BLaER1 treated with 17β-estradiol and CSF1 and Interleukin-3, amounts not matched to agents 10 nM and 100 nM (cell line): ENCODE measurements at regions not wholly inside any gene's neighbourhood (a gene's known extent, or its start where the extent isn't known, plus 50 kb on each side); places are given as distances from the start of the nearest gene placed in this dataset.

Experiments used
- H3K27ac ChIP-seq, 11 experiments: shearing (Covaris generic); formaldehyde crosslinking; 2 replicates each; pipeline ENCODE4 v1.8.1; 2022
- H3K27me3 ChIP-seq, 11 experiments: shearing (Covaris generic); formaldehyde crosslinking; 2 replicates each; pipeline ENCODE4 v1.8.1; 2022
- H3K36me3 ChIP-seq, 11 experiments: shearing (Covaris generic); formaldehyde crosslinking; 2 replicates each; pipeline ENCODE4 v1.8.1; 2022
- H3K4me1 ChIP-seq, 10 experiments: shearing (Covaris generic); formaldehyde crosslinking; 2 replicates each; pipeline ENCODE4 v1.8.1; 2022
- H3K4me2 ChIP-seq, 11 experiments: shearing (Covaris generic); formaldehyde crosslinking; 2 replicates each; pipeline ENCODE4 v1.8.1; 2022
- H3K4me3 ChIP-seq, 10 experiments: shearing (Covaris generic); formaldehyde crosslinking; 2 replicates each; pipeline ENCODE4 v1.8.1; 2022
- H3K9ac ChIP-seq, 11 experiments: shearing (Covaris generic); formaldehyde crosslinking; 2 replicates each; pipeline ENCODE4 v1.8.1; 2022
- H3K9me3 ChIP-seq, 11 experiments: shearing (Covaris generic); formaldehyde crosslinking; replicated peaks in 1 of 11; 2 replicates each; pipeline ENCODE4 v1.8.1; 2022
- H4K20me1 ChIP-seq, 11 experiments: shearing (Covaris generic); formaldehyde crosslinking; 2 replicates each; pipeline ENCODE4 v1.8.1; 2022
- Cebpa-rat ChIP-seq, 11 experiments: shearing (Covaris generic); IDR thresholded peaks; 2 replicates each; pipeline ENCODE4 v1.8.1; 2022

DNA sequence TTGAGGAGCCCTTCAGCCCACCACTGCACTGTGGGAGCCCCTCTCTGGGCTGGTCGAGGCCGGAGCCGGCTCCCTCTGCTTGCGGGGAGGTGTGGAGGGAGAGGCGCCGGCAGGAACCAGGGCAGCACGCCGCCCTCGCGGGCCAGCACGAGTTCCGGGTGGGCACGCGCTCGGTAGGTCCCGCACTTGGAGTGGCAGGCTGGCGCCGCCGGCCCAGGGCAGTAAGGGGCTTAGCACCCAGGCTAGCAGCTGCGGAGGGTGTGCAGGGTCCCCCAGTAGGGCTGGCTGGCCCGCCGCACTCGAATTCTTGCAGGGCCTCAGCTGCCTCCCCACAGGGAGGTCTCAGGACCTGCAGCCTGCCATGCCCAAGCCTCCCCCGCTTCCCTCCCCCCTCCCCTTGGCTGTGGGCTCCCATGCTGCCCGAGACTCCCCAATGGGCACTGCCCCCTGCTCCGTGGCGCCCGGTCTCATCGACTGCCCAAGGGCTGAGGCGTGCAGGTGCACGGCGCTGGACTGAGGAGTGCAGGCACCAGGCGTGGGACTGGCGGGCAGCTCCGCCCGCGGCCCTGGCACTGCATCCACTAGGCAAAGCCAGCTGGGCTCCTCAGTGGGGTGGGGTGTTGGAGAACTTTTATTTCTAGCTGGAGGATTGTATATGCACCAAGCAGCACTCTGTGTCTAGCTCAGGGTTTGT is 127.5 kb downstream of the DCK start:
- TF ChIP-seq Cebpa-rat (IDR thresholded peaks at IDR 0.05): no peak
- Histone ChIP-seq H3K9ac (no peak overlapping the region), H3K9me3 (peaks cover 4 to 17% (median 11%) of the 10 kb centered on the region in 11 experiments; a peak in 18 of 22 replicates), H3K27ac (no peak overlapping the region), H4K20me1 (no peaks in the 10 kb centered on the region), H3K4me3 (no peak overlapping the region), H3K4me2 (no peak overlapping the region), H3K4me1 (peaks cover 0 to 9% (median 5%) of the 10 kb centered on the region in 10 experiments; a peak in 8 of 20 replicates), H3K27me3 (no peaks in the 10 kb centered on the region), H3K36me3 (no peaks in the 10 kb centered on the region)

GRCh38 chr4:71123951-71124350 is 130.5 kb downstream of the DCK start:
- H4K20me1 ChIP-seq: no peaks in the 10 kb centered on the region
- no peak overlapping the region for H3K27ac ChIP-seq
- H3K4me1 ChIP-seq: peaks cover 0 to 9% (median 5%) of the 10 kb centered on the region in 10 experiments; a peak in 8 of 20 replicates
- H3K9ac ChIP-seq: no peak overlapping the region
- peak overlapping the region in 5 of 11 experiments; percentile 11 to 34 (median 26); a peak in 7 of 22 replicates for H3K4me2 ChIP-seq
- H3K9me3 ChIP-seq: peaks cover 4 to 20% (median 11%) of the 10 kb centered on the region in 11 experiments; a peak in 18 of 22 replicates
- H3K4me3 ChIP-seq: no peak overlapping the region
- TF ChIP-seq Cebpa-rat (IDR thresholded peaks at IDR 0.05): no peak
- no peaks in the 10 kb centered on the region for H3K27me3 ChIP-seq
- no peaks in the 10 kb centered on the region for H3K36me3 ChIP-seq

DNA sequence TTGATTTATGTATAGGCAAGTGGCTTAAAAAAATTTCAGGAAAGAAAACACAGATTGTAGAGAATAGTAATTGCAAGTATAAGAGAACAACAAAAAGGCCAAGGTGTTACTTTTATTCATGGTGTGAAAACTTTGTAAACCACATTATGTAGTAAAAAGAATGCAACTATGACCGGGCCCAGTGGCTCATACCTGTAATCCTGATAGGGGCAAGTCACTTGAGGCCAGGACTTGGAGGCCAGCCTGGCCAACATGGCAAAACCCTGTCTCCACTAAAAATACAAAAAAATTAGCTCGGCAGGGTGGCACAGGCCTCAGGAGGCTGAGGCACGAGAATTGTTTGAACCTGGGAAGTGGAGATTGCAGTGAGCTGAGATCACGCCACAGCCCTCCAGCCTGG is 131.7 kb downstream of the DCK start:
- Histone ChIP-seq H3K4me2 (no peak overlapping the region), H3K9ac (no peak overlapping the region), H3K4me1 (peaks cover 0 to 9% (median 5%) of the 10 kb centered on the region in 10 experiments; a peak in 8 of 20 replicates), H3K27me3 (no peaks in the 10 kb centered on the region), H3K9me3 (peaks cover 4 to 20% (median 11%) of the 10 kb centered on the region in 11 experiments; a peak in 18 of 22 replicates), H3K36me3 (no peaks in the 10 kb centered on the region), H3K27ac (no peak overlapping the region), H3K4me3 (no peak overlapping the region), H4K20me1 (no peaks in the 10 kb centered on the region)
- TF ChIP-seq Cebpa-rat (IDR thresholded peaks at IDR 0.05): no peak

GRCh38 chr4:71126719-71127118 is 133.3 kb downstream of the DCK start:
- no peaks in the 10 kb centered on the region for H3K27me3 ChIP-seq
- no peaks in the 10 kb centered on the region for H3K36me3 ChIP-seq
- H3K27ac ChIP-seq: no peak overlapping the region
- no peak overlapping the region for H3K4me3 ChIP-seq
- no peak for TF ChIP-seq Cebpa-rat (IDR thresholded peaks at IDR 0.05)
- peaks cover 0 to 8% (median 0%) of the 10 kb centered on the region in 11 experiments; a peak in 4 of 22 replicates for H3K9me3 ChIP-seq
- no peak overlapping the region for H3K4me2 ChIP-seq
- H3K9ac ChIP-seq: no peak overlapping the region
- no peaks in the 10 kb centered on the region for H4K20me1 ChIP-seq
- peaks cover 0 to 9% (median 5%) of the 10 kb centered on the region in 10 experiments; a peak in 8 of 20 replicates for H3K4me1 ChIP-seq

GRCh38 chr4:71130827-71131603 is 137.6 kb downstream of the DCK start:
- Histone ChIP-seq H3K27ac (no peak overlapping the region), H4K20me1 (no peaks in the 10 kb centered on the region), H3K9me3 (peaks cover 0 to 8% (median 0%) of the 10 kb centered on the region in 11 experiments; a peak in 1 of 22 replicates), H3K36me3 (no peaks in the 10 kb centered on the region), H3K4me3 (no peak overlapping the region), H3K4me1 (no peaks in the 10 kb centered on the region), H3K27me3 (no peaks in the 10 kb centered on the region), H3K4me2 (no peak overlapping the region), H3K9ac (no peak overlapping the region)
- no peak for TF ChIP-seq Cebpa-rat (IDR thresholded peaks at IDR 0.05)

DNA sequence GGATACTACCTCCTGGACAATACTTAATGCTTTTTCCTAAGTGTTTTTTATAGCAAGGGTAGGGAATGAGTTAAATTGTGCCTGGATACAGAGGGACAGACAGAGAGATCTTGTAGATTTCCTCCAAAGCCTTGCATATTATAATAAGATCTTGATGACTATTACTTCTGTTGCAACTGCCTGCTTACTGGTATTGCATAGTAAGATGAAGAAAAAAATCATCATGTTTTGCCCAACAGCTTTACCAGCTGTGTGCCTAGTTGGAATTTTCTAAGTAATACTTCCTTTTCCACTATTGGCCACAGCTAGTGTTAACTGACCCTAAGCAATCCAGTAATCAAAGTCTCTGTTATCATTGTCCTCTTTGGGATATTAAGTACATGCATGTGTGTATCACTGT is 139.0 kb downstream of the DCK start:
- peaks cover 0 to 8% (median 0%) of the 10 kb centered on the region in 11 experiments; a peak in 1 of 22 replicates for H3K9me3 ChIP-seq
- no peaks in the 10 kb centered on the region for H3K4me1 ChIP-seq
- H3K27ac ChIP-seq: no peak overlapping the region
- no peak overlapping the region for H3K9ac ChIP-seq
- H3K4me3 ChIP-seq: no peak overlapping the region
- TF ChIP-seq Cebpa-rat (IDR thresholded peaks at IDR 0.05): no peak
- no peak overlapping the region for H3K4me2 ChIP-seq
- no peaks in the 10 kb centered on the region for H3K27me3 ChIP-seq
- no peaks in the 10 kb centered on the region for H3K36me3 ChIP-seq
- no peaks in the 10 kb centered on the region for H4K20me1 ChIP-seq

DNA sequence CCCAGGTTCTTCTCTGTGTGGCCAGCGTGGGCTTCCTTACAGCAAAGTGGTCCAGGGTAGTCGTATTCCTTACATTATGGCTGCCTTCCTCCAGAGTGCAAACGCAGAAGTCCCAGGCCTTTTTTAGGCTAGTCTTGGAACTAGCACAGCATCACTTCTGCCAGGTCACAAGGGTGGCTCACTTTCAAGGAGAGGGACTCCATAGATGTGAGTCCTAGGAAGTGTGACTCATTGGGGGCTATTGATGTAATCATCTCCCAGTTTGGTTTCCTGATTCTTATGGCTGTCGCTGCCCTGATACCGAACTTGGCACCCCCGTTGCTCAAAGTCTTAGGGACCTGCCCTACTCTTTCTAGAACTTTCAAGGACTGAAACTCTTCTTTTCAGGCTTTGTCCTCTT is 140.0 kb downstream of the DCK start:
- TF ChIP-seq Cebpa-rat (IDR thresholded peaks at IDR 0.05): no peak

DNA sequence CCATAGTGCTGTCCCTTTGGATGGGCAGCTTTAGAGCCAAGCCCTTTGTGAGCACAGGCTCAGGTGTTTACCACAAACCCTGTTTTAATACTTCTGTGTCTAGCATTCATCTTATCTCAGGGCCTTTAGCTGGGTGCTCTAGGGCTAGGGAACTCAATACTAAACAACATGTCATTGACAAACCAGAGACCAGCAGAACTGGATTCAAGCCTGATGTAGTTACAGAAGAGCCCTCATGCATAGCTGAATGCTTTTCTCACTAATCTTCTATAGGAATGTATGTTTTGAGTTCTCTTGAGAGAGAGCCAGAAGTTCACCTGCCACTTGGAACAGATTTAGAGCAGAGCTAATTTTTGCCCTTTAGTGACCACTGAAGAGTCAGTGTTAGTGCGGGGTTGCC is 142.6 kb downstream of the DCK start:
- TF ChIP-seq Cebpa-rat (IDR thresholded peaks at IDR 0.05): no peak
- Histone ChIP-seq H3K4me2 (no peak overlapping the region), H3K27me3 (no peaks in the 10 kb centered on the region), H3K9me3 (no peaks in the 10 kb centered on the region), H3K36me3 (no peaks in the 10 kb centered on the region), H3K4me1 (no peaks in the 10 kb centered on the region), H3K4me3 (no peak overlapping the region), H3K9ac (no peak overlapping the region), H3K27ac (no peak overlapping the region), H4K20me1 (no peaks in the 10 kb centered on the region)

More for the DNA sequence above, 140.0 kb downstream of the DCK start:
- no peaks in the 10 kb centered on the region for H4K20me1 ChIP-seq
- H3K9ac ChIP-seq: no peak overlapping the region
- no peaks in the 10 kb centered on the region for H3K27me3 ChIP-seq
- no peak overlapping the region for H3K27ac ChIP-seq
- no peaks in the 10 kb centered on the region for H3K36me3 ChIP-seq
- no peak overlapping the region for H3K4me3 ChIP-seq
- no peaks in the 10 kb centered on the region for H3K9me3 ChIP-seq
- no peak overlapping the region for H3K4me2 ChIP-seq
- no peaks in the 10 kb centered on the region for H3K4me1 ChIP-seq

- no peak overlapping the region for H3K4me2 ChIP-seq
- TF ChIP-seq Cebpa-rat (IDR thresholded peaks at IDR 0.05): no peak
- no peaks in the 10 kb centered on the region for H3K36me3 ChIP-seq
- no peak overlapping the region for H3K9ac ChIP-seq
- H3K27ac ChIP-seq: no peak overlapping the region
- H3K4me1 ChIP-seq: no peaks in the 10 kb centered on the region
- no peaks in the 10 kb centered on the region for H3K9me3 ChIP-seq
- no peaks in the 10 kb centered on the region for H3K27me3 ChIP-seq
- no peaks in the 10 kb centered on the region for H4K20me1 ChIP-seq
- H3K4me3 ChIP-seq: no peak overlapping the region
These were observed 144.7 kb downstream of the DCK start for GRCh38 chr4:71138007-71138615.
